GM12891 (cell line): ENCODE measurements at regions not wholly inside any gene's neighbourhood (a gene's known extent, or its start where the extent isn't known, plus 50 kb on each side); places are given as distances from the start of the nearest gene placed in this dataset.

Experiments used
- POLR2A ChIP-seq: IDR thresholded peaks from 2 replicates; pipeline ENCODE4 v1.6.1; 2011; ENCODE audit warnings: low read depth, low read length, control low read depth
- POLR2AphosphoS5 ChIP-seq: IDR thresholded peaks from 2 replicates; pipeline ENCODE4 v1.6.1; 2011; ENCODE audit warnings: low read depth, low read length, control low read depth

DNA sequence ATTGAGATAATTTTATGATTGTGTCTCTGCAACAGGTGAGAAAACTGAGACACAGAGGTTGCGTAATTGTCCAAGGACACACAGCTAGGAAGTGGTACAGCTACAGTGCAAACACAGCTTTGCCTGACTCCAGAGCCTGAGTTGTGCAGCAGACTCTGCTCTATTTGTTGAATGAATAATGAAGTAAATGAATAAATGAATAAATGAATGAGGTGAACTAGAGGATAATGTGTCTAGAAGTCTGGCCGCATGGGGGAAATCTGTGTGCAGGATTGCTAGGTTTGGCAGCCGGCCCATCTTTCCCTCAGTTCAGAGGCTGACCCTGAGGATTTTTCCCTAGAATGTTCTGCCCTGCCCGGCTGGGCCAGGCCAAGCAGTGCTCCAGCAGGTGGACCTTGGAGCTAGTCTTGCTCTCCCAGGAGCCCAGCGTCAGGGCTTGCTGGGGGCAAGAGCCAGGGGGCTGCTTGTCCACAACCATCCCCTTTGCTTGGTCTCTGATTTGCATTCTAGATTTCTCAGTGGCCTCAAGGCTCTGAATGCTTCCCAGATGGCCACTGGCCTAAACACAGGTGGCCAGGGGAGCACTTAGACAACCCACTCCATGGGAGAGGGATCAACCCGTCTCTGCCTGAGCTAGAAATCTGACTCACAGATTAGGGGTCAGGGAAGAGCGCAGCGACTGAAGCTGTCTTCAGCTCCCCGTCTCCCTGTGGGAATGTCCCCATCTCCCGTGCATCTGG, 225.2 kb downstream of the C12orf75 start:
- TF ChIP-seq POLR2AphosphoS5, result no peak
- TF ChIP-seq POLR2A, result no peak
